KMS-11 (cell line): ENCODE measurements at regions not wholly inside any gene's neighbourhood (a gene's known extent, or its start where the extent isn't known, plus 50 kb on each side); places are given as distances from the start of the nearest gene placed in this dataset.
A peak's percentile ranks its signal among the peaks of the same experiment; 100 is the strongest.

Source experiments
- H2AFZ ChIP-seq: fragments of 200-600 bp; sonication (generic); 2 replicates; pipeline ENCODE4 v1.6.1; 2016; ENCODE audit warnings: antibody characterized with exemption, mixed run types, low read depth
- H3K27ac ChIP-seq: fragments of 200-600 bp; sonication (generic); 2 replicates; pipeline ENCODE4 v1.6.1; 2016; ENCODE audit warnings: mild to moderate bottlenecking, mixed run types
- H3K27me3 ChIP-seq: fragments of 200-600 bp; sonication (generic); 2 replicates; pipeline ENCODE4 v1.6.1; 2017; ENCODE audit warnings: mild to moderate bottlenecking, low read depth, mixed run types, moderate library complexity; ENCODE audit not compliant: insufficient read depth
- H3K36me3 ChIP-seq: fragments of 200-600 bp; sonication (generic); 2 replicates; pipeline ENCODE4 v1.6.1; 2017; ENCODE audit warnings: mild to moderate bottlenecking, mixed run types; ENCODE audit not compliant: insufficient read depth
- H3K4me1 ChIP-seq: fragments of 200-600 bp; sonication (generic); 2 replicates; pipeline ENCODE4 v1.6.1; 2016; ENCODE audit warnings: mild to moderate bottlenecking, low read depth, mixed run types; ENCODE audit not compliant: poor library complexity, severe bottlenecking
- H3K4me2 ChIP-seq: fragments of 200-600 bp; sonication (generic); 2 replicates; pipeline ENCODE4 v1.7.0; 2016; ENCODE audit warnings: mild to moderate bottlenecking, mixed run types
- H3K4me3 ChIP-seq: fragments of 200-600 bp; sonication (generic); IDR thresholded peaks from 2 replicates; pipeline ENCODE4 v1.6.1; 2017; ENCODE audit warnings: low read depth, low read length, mixed read lengths; ENCODE audit not compliant: insufficient read depth
- H3K79me2 ChIP-seq: fragments of 200-600 bp; sonication (generic); 2 replicates; pipeline ENCODE4 v1.6.1; 2016; ENCODE audit warnings: low read depth, mixed run types; ENCODE audit not compliant: insufficient read depth
- H3K9ac ChIP-seq: fragments of 200-600 bp; sonication (generic); 2 replicates; pipeline ENCODE4 v1.6.1; 2016; ENCODE audit warnings: mild to moderate bottlenecking, mixed run types
- H4K20me1 ChIP-seq: fragments of 200-600 bp; sonication (generic); 2 replicates; pipeline ENCODE4 v1.6.1; 2016; ENCODE audit warnings: mild to moderate bottlenecking, mixed run types; ENCODE audit not compliant: insufficient read depth
- TF ChIP-seq, protein P1 (sequence below): fragments of 200-600 bp; sonication (generic); conservative IDR thresholded peaks from 2 replicates; pipeline ENCODE4 v1.6.1; 2017; ENCODE audit warnings: low read depth, mild to moderate bottlenecking, antibody characterized with exemption, low read length, moderate library complexity, mixed read lengths

DNA sequence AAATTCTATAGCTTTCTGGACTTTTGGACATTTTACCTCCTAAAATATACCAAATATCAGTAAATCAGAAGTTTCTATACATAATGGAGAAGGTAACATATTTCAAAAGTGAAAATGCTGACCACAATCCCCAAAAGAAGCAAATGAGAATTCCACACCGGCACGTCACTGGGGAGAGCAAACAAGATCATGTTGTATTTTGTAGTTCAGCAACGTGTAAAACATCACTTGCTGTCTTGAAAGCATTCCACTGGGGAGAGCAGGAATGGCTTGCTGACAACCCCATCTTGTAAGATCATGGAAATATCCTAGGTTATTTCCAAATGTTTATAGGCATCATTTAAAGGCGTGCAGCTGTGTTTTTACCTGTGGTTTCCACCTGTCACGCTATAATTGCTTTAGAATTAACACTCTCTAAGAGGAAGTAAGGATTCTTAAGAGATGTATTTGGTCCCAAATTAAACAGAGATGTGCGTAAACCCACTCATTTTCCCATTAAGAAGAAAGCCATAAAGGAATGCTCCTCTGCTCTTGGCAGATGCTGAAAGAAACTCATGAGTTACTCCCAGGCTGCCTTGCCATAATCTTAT, 397.1 kb upstream of the POT1 start:
- no peaks in the 10 kb centered on the region for H4K20me1 ChIP-seq
- no peak overlapping the region for H3K27ac ChIP-seq
- H3K4me2 ChIP-seq: no peak overlapping the region
- H3K27me3 ChIP-seq: no peaks in the 10 kb centered on the region
- no peaks in the 10 kb centered on the region for H3K4me1 ChIP-seq
- no peak overlapping the region for H3K9ac ChIP-seq
- TF ChIP-seq, protein P1, sequence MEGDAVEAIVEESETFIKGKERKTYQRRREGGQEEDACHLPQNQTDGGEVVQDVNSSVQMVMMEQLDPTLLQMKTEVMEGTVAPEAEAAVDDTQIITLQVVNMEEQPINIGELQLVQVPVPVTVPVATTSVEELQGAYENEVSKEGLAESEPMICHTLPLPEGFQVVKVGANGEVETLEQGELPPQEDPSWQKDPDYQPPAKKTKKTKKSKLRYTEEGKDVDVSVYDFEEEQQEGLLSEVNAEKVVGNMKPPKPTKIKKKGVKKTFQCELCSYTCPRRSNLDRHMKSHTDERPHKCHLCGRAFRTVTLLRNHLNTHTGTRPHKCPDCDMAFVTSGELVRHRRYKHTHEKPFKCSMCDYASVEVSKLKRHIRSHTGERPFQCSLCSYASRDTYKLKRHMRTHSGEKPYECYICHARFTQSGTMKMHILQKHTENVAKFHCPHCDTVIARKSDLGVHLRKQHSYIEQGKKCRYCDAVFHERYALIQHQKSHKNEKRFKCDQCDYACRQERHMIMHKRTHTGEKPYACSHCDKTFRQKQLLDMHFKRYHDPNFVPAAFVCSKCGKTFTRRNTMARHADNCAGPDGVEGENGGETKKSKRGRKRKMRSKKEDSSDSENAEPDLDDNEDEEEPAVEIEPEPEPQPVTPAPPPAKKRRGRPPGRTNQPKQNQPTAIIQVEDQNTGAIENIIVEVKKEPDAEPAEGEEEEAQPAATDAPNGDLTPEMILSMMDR: no peak
- H3K4me3 ChIP-seq: no peak overlapping the region
- no peaks in the 10 kb centered on the region for H3K36me3 ChIP-seq
- no peaks in the 10 kb centered on the region for H3K79me2 ChIP-seq
- H2AFZ ChIP-seq: no peak overlapping the region

GRCh38 chr7:125316466-125316865, 386.8 kb upstream of the POT1 start:
- H3K36me3 ChIP-seq: no peaks in the 10 kb centered on the region
- H4K20me1 ChIP-seq: no peaks in the 10 kb centered on the region
- no peaks in the 10 kb centered on the region for H3K27me3 ChIP-seq
- H3K79me2 ChIP-seq: no peaks in the 10 kb centered on the region
- H3K4me3 ChIP-seq: no peak overlapping the region
- 0 out of 2 replicates have a peak overlapping the region, but pooled peaks have one; percentile 11 for H2AFZ ChIP-seq
- H3K27ac ChIP-seq: no peak overlapping the region
- TF ChIP-seq, protein P1: 0 out of 2 replicates have a peak, but pooled peaks have one; percentile 19
- H3K9ac ChIP-seq: no peak overlapping the region
- no peaks in the 10 kb centered on the region for H3K4me1 ChIP-seq
- no peak overlapping the region for H3K4me2 ChIP-seq

DNA sequence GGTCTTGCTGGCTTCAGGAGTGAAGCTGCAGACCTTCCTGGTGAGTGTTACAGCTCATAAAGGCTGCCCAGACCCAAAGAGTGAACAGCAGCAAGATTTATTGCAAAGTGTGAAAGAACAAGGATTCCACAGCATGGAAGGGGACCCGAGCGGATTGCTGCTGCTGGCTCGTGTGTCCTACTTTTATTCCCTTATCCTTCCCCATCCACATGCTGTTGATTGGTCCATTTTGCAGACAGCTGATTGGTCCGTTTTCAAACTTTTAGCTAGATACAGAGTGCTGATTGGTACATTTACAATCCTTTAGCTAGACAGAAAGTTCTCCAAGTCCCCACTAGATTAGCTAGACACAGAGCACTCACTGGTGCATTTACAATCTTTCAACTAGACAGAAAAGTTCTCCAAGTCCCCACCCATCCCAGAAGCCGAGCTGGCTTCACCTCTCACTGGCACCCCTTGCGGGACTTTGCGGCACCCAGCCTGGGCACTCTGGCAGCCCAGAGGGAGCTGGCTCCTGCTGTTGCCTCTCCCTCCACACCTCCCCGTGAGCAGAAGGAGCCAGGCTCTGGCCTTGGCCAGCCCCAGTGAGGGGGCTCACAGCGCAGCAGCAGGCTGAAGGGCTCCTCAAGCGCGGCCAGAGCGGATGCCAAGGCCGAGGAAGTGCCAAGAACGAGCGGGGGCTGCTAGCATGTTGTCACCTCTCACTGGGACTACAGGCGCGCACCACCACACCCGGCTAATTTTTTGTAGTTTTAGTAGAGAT, 369.6 kb upstream of the POT1 start:
- no peaks in the 10 kb centered on the region for H4K20me1 ChIP-seq
- H3K4me3 ChIP-seq: no peak overlapping the region
- no peak overlapping the region for H2AFZ ChIP-seq

DNA sequence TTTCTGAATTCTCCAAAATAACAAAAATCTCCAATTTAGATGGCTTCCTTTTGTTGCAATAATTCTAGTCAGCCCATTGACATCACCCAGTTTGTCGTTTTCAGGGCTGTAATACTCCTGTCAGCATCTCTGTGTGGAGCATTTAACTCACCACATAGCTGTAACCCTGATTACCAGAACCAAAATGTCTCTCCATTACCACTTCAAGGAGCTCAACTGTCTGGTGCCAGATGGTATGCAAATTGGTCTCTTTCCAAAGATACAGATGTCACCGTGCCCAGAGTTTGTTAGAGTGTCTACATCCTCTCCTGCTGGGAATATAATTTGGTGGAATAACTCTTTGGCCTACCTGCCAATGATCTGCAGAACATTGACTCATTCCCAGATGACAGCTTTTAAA, 350.3 kb upstream of the POT1 start:
- no peak overlapping the region for H3K27ac ChIP-seq
- no peaks in the 10 kb centered on the region for H3K36me3 ChIP-seq
- H3K27me3 ChIP-seq: no peaks in the 10 kb centered on the region
- H3K4me3 ChIP-seq: no peak overlapping the region
- no peak overlapping the region for H3K9ac ChIP-seq
- peaks cover 19% of the 10 kb centered on the region for H3K4me1 ChIP-seq
- H2AFZ ChIP-seq: peak overlapping the region; percentile 6; the same call in 1 of the 2 replicates
- TF ChIP-seq, protein P1: no peak
- no peaks in the 10 kb centered on the region for H4K20me1 ChIP-seq
- no peak overlapping the region for H3K4me2 ChIP-seq
- no peaks in the 10 kb centered on the region for H3K79me2 ChIP-seq

More for the DNA sequence above, 369.6 kb upstream of the POT1 start:
- Histone ChIP-seq H3K27me3 (no peaks in the 10 kb centered on the region), H3K27ac (no peak overlapping the region), H3K79me2 (no peaks in the 10 kb centered on the region), H3K36me3 (no peaks in the 10 kb centered on the region), H3K4me2 (no peak overlapping the region), H3K4me1 (no peaks in the 10 kb centered on the region), H3K9ac (no peak overlapping the region)
- TF ChIP-seq, protein P1: no peak
